H1 (cell line): ENCODE measurements at regions not wholly inside any gene's neighbourhood (a gene's known extent, or its start where the extent isn't known, plus 50 kb on each side); places are given as distances from the start of the nearest gene placed in this dataset.

Experiments
- CHD7 ChIP-seq: fragments of 300-600 bp; sonication (generic); IDR thresholded peaks from 2 replicates; pipeline ENCODE4 v1.7.1; 2012; ENCODE audit warnings: low read length, moderate library complexity, mild to moderate bottlenecking, inconsistent platforms; ENCODE audit not compliant: insufficient replicate concordance
- KDM4A ChIP-seq: IDR thresholded peaks from one replicate; pipeline ENCODE4 v1.7.1; 2012; ENCODE audit warnings: low read depth, mild to moderate bottlenecking, moderate library complexity, low read length, inconsistent platforms; ENCODE audit not compliant: severe bottlenecking
- POLR2A ChIP-seq, 2 experiments: IDR thresholded peaks; 1 replicate in 1 of 2; 2 replicates in 1 of 2; pipeline ENCODE4 v1.6.1; 2011; ENCODE audit warnings: low read depth in 2 of 2, low read length in 2 of 2, mild to moderate bottlenecking in 2 of 2; ENCODE audit errors: control extremely low read depth in 1 of 2
- RFX5 ChIP-seq: IDR thresholded peaks from 2 replicates; pipeline ENCODE4 v1.6.1; 2011; ENCODE audit warnings: low read depth, low read length, improper control_type of control experiment, borderline replicate concordance
- SP2 ChIP-seq: IDR thresholded peaks from 2 replicates; pipeline ENCODE4 v1.6.1; 2012; ENCODE audit warnings: mild to moderate bottlenecking, low read length, inconsistent platforms
- TF ChIP-seq, protein P1 (sequence below), 3 experiments: IDR thresholded peaks; 1 replicate in 2 of 3; 2 replicates in 1 of 3; pipeline versions ENCODE4 v1.5.1 to v1.6.1; 2011; ENCODE audit warnings: low read length in 3 of 3, mild to moderate bottlenecking in 3 of 3, inconsistent platforms in 2 of 3, low read depth in 1 of 3, moderate library complexity in 1 of 3; ENCODE audit not compliant: insufficient read depth in 1 of 3; ENCODE audit errors: control extremely low read depth in 1 of 3

GRCh38 chr22:49026494-49027367 is 800.9 kb downstream of the BRD1 start (continued):
- TF ChIP-seq CHD7 (no peak), SP2 (no peak), POLR2A (IDR thresholded peaks at IDR 0.05; ENCODE audit: control extremely low read depth in 1 of 2, low read depth in 2 of 2, low read length in 2 of 2) (no peak), RFX5 (no peak), KDM4A (no peak)
- TF ChIP-seq, protein P1, sequence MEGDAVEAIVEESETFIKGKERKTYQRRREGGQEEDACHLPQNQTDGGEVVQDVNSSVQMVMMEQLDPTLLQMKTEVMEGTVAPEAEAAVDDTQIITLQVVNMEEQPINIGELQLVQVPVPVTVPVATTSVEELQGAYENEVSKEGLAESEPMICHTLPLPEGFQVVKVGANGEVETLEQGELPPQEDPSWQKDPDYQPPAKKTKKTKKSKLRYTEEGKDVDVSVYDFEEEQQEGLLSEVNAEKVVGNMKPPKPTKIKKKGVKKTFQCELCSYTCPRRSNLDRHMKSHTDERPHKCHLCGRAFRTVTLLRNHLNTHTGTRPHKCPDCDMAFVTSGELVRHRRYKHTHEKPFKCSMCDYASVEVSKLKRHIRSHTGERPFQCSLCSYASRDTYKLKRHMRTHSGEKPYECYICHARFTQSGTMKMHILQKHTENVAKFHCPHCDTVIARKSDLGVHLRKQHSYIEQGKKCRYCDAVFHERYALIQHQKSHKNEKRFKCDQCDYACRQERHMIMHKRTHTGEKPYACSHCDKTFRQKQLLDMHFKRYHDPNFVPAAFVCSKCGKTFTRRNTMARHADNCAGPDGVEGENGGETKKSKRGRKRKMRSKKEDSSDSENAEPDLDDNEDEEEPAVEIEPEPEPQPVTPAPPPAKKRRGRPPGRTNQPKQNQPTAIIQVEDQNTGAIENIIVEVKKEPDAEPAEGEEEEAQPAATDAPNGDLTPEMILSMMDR (IDR thresholded peaks at IDR 0.05; ENCODE audit: control extremely low read depth in 1 of 3, insufficient read depth in 1 of 3, low read depth in 1 of 3, low read length in 3 of 3): peak; percentile 77 to 80 (median 80)
